WTC11 (cell line): ENCODE measurements at regions not wholly inside any gene's neighbourhood (a gene's known extent, or its start where the extent isn't known, plus 50 kb on each side); places are given as distances from the start of the nearest gene placed in this dataset.

Experiments
- ATAC-seq: fragments of 200-7000 bp; cut with Tn5 transposase; 2 replicates; pipeline ENCODE4 v1.10.0; 2021; ENCODE audit warnings: mild to moderate bottlenecking, moderate library complexity
- CTCF ChIA-PET: fragments of 300-600 bp; sonication (Branson Sonifier 250); formaldehyde crosslinking; loops from one replicate; lab custom pipeline; 2021; ENCODE audit warnings: antibody characterized with exemption; lab: Charles Lee
- POLR2A ChIA-PET: fragments of 350-600 bp; sonication (Branson Sonifier 250); formaldehyde crosslinking; loops from one replicate; lab custom pipeline; 2021; ENCODE audit warnings: antibody characterized with exemption; lab: Charles Lee
- DNase-seq: peaks from one replicate; pipeline ENCODE4 v3.0.0; 2021; ENCODE audit warnings: low spot score
- H3K27ac Mint-ChIP-seq: 2 replicates; pipeline ENCODE4 v1.8.0; 2021; ENCODE audit warnings: mixed read lengths
- H3K27me3 Mint-ChIP-seq: 2 replicates; pipeline ENCODE4 v1.8.0; 2021; ENCODE audit warnings: low read depth, mild to moderate bottlenecking, moderate library complexity, mixed read lengths
- H3K36me3 Mint-ChIP-seq: 2 replicates; pipeline ENCODE4 v1.8.0; 2021; ENCODE audit warnings: mixed read lengths
- H3K4me1 Mint-ChIP-seq: 2 replicates; pipeline ENCODE4 v1.8.0; 2022; ENCODE audit warnings: mixed read lengths
- H3K4me3 Mint-ChIP-seq: 2 replicates; pipeline ENCODE4 v1.8.0; 2021; ENCODE audit warnings: mild to moderate bottlenecking, moderate library complexity, mixed read lengths
- H3K9me3 Mint-ChIP-seq: 2 replicates; pipeline ENCODE4 v1.8.0; 2021; ENCODE audit warnings: mixed read lengths
- ATF1 ChIP-seq: sonication (generic); formaldehyde crosslinking; IDR thresholded peaks from 2 replicates; pipeline ENCODE4 v1.8.1; 2023; ENCODE audit warnings: mild to moderate bottlenecking, moderate library complexity, missing genetic modification reagents
- EMX1 ChIP-seq: fragments of 250-450 bp; sonication (Bioruptor Pico); IDR thresholded peaks from 2 replicates; pipeline ENCODE4 v1.8.0; 2021; ENCODE audit warnings: mild to moderate bottlenecking
- ESRRA ChIP-seq: sonication (generic); formaldehyde crosslinking; IDR thresholded peaks from 2 replicates; pipeline ENCODE4 v1.8.1; 2022; ENCODE audit warnings: mild to moderate bottlenecking, missing genetic modification reagents, borderline replicate concordance
- FOXJ3 ChIP-seq: sonication (generic); formaldehyde crosslinking; IDR thresholded peaks from 2 replicates; pipeline ENCODE4 v1.9.0; 2021; ENCODE audit warnings: missing genetic modification reagents, mild to moderate bottlenecking, borderline replicate concordance
- FOXK1 ChIP-seq: sonication (generic); formaldehyde crosslinking; IDR thresholded peaks from 2 replicates; pipeline ENCODE4 v1.8.0; 2022; ENCODE audit warnings: mild to moderate bottlenecking, moderate library complexity, missing genetic modification reagents
- GRHL2 ChIP-seq: fragments of 250-450 bp; sonication (Bioruptor Pico); IDR thresholded peaks from 2 replicates; pipeline ENCODE4 v1.8.0; 2022; ENCODE audit warnings: mild to moderate bottlenecking, moderate library complexity; ENCODE audit not compliant: insufficient replicate concordance, severe bottlenecking
- NR1H2 ChIP-seq: sonication (generic); formaldehyde crosslinking; IDR thresholded peaks from 2 replicates; pipeline ENCODE4 v1.9.0; 2021; ENCODE audit warnings: mild to moderate bottlenecking, moderate library complexity, missing genetic modification reagents
- RELA ChIP-seq: sonication (generic); formaldehyde crosslinking; IDR thresholded peaks from 2 replicates; pipeline ENCODE4 v1.8.1; 2022; ENCODE audit warnings: missing genetic modification reagents, mild to moderate bottlenecking, borderline replicate concordance
- ZNF121 ChIP-seq: sonication (generic); formaldehyde crosslinking; IDR thresholded peaks from 2 replicates; pipeline ENCODE4 v1.8.0; 2023; ENCODE audit warnings: missing genetic modification reagents
- TF ChIP-seq, protein P1 (sequence below): fragments of 250-450 bp; sonication (Bioruptor Pico); IDR thresholded peaks from 2 replicates; pipeline ENCODE4 v1.9.0; 2021; ENCODE audit warnings: mild to moderate bottlenecking, borderline replicate concordance
- TF ChIP-seq, protein P2 (sequence below): sonication (generic); formaldehyde crosslinking; conservative IDR thresholded peaks from 2 replicates; pipeline ENCODE4 v1.8.1; 2023; ENCODE audit warnings: mild to moderate bottlenecking, low read depth, missing genetic modification reagents, moderate library complexity
- TF ChIP-seq, protein P3 (sequence below): fragments of 250-450 bp; sonication (Bioruptor Pico); conservative IDR thresholded peaks from 2 replicates; pipeline ENCODE4 v1.9.0; 2021; ENCODE audit warnings: mild to moderate bottlenecking

DNA sequence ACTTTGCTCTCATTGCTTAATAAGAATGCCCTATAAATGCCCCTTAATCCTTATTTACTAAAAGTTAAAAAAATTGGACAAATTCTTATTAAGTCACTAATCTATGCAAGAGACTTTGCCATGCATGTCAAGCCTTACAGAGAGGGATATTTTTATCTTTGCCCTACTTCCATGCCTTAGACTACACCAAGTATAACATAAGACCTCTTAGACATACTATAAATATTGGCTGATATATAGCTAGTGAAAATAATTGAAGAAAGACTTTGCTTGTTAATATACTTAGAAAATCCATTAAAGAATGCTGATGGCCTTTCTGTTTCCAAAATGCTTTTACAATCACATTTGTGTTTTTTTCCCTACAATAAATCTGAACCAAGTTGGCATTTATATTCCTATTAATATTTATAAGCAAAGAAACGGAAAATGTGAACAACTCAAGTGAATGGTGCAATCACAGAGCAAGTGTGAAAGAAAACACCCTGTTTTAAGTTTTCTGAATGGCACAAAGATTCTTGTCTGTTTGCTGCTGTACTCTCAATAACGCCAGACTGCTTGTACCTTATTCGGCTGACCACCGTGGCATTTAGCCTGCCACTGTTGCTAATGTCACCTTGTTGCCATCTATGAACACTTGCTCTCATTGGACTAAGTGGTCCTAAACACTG lies 105.0 kb downstream of the MC4R start (continued):
- TF ChIP-seq, protein P1, sequence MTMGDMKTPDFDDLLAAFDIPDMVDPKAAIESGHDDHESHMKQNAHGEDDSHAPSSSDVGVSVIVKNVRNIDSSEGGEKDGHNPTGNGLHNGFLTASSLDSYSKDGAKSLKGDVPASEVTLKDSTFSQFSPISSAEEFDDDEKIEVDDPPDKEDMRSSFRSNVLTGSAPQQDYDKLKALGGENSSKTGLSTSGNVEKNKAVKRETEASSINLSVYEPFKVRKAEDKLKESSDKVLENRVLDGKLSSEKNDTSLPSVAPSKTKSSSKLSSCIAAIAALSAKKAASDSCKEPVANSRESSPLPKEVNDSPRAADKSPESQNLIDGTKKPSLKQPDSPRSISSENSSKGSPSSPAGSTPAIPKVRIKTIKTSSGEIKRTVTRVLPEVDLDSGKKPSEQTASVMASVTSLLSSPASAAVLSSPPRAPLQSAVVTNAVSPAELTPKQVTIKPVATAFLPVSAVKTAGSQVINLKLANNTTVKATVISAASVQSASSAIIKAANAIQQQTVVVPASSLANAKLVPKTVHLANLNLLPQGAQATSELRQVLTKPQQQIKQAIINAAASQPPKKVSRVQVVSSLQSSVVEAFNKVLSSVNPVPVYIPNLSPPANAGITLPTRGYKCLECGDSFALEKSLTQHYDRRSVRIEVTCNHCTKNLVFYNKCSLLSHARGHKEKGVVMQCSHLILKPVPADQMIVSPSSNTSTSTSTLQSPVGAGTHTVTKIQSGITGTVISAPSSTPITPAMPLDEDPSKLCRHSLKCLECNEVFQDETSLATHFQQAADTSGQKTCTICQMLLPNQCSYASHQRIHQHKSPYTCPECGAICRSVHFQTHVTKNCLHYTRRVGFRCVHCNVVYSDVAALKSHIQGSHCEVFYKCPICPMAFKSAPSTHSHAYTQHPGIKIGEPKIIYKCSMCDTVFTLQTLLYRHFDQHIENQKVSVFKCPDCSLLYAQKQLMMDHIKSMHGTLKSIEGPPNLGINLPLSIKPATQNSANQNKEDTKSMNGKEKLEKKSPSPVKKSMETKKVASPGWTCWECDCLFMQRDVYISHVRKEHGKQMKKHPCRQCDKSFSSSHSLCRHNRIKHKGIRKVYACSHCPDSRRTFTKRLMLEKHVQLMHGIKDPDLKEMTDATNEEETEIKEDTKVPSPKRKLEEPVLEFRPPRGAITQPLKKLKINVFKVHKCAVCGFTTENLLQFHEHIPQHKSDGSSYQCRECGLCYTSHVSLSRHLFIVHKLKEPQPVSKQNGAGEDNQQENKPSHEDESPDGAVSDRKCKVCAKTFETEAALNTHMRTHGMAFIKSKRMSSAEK (CRISPR knock-in tag) = no peak
- TF ChIP-seq, protein P2, sequence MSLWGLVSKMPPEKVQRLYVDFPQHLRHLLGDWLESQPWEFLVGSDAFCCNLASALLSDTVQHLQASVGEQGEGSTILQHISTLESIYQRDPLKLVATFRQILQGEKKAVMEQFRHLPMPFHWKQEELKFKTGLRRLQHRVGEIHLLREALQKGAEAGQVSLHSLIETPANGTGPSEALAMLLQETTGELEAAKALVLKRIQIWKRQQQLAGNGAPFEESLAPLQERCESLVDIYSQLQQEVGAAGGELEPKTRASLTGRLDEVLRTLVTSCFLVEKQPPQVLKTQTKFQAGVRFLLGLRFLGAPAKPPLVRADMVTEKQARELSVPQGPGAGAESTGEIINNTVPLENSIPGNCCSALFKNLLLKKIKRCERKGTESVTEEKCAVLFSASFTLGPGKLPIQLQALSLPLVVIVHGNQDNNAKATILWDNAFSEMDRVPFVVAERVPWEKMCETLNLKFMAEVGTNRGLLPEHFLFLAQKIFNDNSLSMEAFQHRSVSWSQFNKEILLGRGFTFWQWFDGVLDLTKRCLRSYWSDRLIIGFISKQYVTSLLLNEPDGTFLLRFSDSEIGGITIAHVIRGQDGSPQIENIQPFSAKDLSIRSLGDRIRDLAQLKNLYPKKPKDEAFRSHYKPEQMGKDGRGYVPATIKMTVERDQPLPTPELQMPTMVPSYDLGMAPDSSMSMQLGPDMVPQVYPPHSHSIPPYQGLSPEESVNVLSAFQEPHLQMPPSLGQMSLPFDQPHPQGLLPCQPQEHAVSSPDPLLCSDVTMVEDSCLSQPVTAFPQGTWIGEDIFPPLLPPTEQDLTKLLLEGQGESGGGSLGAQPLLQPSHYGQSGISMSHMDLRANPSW (CRISPR knock-in tag) = no peak
- TF ChIP-seq, protein P3, sequence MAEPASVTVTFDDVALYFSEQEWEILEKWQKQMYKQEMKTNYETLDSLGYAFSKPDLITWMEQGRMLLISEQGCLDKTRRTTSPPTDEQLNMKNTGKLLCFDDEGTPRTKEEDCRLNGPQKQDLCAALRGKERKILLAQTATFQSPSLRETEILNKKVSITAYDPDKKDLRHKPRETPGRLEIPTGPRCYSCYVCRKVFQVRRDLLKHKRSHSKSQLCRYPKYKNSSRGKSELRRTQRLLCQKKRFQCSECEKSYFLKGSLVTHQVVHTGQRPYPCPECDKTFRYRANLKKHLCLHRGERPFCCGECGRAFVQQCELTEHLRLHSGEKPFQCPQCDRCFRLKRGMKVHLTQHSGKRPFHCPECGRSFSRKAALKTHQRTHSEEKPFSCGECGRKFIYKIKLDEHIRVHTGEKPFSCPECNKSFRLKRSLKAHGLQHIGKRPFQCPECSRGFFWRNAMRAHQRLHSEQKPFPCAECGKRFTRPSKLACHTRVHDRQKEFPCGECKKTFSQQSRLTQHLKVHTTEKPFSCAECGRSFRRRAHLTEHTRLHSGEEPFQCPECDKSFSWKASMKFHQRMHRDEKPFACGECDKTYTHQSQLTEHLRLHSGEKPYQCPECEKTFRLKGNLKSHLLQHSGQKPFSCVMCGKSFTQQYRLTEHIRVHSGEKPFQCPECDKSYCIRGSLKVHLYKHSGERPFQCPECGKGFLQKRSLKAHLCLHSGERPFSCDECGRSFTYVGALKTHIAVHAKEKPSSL = no peak
- TF ChIP-seq FOXK1 (CRISPR knock-in tag) (no peak), ATF1 (CRISPR knock-in tag) (no peak)
- TF ChIP-seq, all 79 proteins: peak for 0

DNA sequence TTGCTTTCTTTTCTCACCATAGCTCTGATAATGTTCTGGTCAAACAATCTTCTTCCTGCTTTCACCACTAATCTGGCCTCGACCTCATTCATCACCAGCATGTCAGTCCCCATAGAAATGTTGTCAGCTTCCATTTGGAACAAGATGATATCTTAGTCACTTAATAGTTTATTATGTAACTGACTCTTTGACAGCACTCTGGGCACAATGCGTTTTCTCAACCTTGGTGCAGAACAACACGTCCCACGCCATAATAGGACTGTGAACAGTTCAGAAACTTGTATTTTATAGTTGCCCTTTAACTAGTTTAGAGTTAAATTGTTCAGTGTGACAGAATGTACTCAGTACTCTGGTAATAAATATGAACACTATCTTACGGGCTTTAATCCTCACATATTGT lies 106.0 kb downstream of the MC4R start:
- Mint-ChIP-seq H3K9me3 (peaks cover 18% of the 10 kb centered on the region), H3K4me3 (no peak overlapping the region)

DNA sequence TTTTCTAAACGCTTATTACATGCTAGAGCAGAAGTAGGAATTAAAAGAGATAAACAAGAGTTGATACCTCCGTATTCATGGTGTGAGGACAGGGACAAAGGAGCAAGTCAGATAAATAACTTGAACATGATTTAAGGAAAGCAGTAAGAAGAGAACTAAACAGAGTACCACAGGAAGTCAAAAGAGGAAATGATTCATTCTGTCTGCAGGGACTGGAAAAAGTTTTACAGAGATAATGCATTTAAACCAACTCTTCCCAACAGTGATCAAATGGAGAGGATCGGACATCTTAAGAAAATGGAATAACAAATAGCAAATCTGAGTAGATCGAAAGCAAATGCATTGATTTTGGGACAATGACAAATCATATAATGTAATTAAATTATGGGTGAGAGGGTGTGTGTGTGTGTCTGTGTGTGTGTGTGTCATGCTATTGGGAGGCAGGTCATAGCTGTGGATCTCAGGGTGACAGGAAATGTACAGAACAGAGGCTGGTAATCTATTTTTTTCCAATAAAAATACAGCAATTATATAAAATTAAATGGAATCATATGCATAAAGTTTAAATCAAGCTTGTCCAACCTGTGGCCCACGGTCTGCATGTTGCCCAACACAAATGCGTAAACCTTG lies 113.4 kb downstream of the MC4R start:
- no peak overlapping the region for H3K27ac Mint-ChIP-seq
- H3K36me3 Mint-ChIP-seq = no peaks in the 10 kb centered on the region
- no peaks in the 10 kb centered on the region; the same call in 1 of the 2 replicates for H3K27me3 Mint-ChIP-seq
- H3K4me3 Mint-ChIP-seq = no peak overlapping the region
- ChIA-PET POLR2A (interaction anchor here (0.8 kb wide), 1 partner anchor 13 kb away, joined by 3 read pairs; no protein-coding TSS in a partner anchor), CTCF (no interaction called here)
- no peak for TF ChIP-seq RELA (CRISPR knock-in tag)
- TF ChIP-seq EMX1 (CRISPR knock-in tag) = no peak
- TF ChIP-seq NR1H2 (CRISPR knock-in tag) = no peak
- no peak for TF ChIP-seq ESRRA (CRISPR knock-in tag)
- TF ChIP-seq GRHL2 (CRISPR knock-in tag) = no peak
- no peak for TF ChIP-seq ZNF121 (CRISPR knock-in tag)
- TF ChIP-seq, protein P2 (CRISPR knock-in tag) = no peak
- peaks cover 5% of the 10 kb centered on the region for H3K9me3 Mint-ChIP-seq
- DNase-seq = no peak
- H3K4me1 Mint-ChIP-seq = peaks cover 3% of the 10 kb centered on the region; the same call in 1 of the 2 replicates
- ATAC-seq = no peak

More for the DNA sequence above, 106.0 kb downstream of the MC4R start:
- no peak for TF ChIP-seq FOXJ3 (CRISPR knock-in tag)
- Mint-ChIP-seq H3K4me1 (no peaks in the 10 kb centered on the region), H3K27me3 (no peaks in the 10 kb centered on the region), H3K27ac (no peak overlapping the region), H3K36me3 (no peaks in the 10 kb centered on the region)
- ATAC-seq = no peak
- no peak for DNase-seq
- ChIA-PET CTCF (no interaction called here), POLR2A (no interaction called here)
